ENCODE measurements at regions not wholly inside any gene's neighbourhood (a gene's known extent, or its start where the extent isn't known, plus 50 kb on each side); places are given as distances from the start of the nearest gene placed in this dataset.
"Not testable (repeated sequence)": the region's sequence is repeated elsewhere in the genome, so short reads cannot be mapped to it uniquely, and the experiment has no call there.

DNA sequence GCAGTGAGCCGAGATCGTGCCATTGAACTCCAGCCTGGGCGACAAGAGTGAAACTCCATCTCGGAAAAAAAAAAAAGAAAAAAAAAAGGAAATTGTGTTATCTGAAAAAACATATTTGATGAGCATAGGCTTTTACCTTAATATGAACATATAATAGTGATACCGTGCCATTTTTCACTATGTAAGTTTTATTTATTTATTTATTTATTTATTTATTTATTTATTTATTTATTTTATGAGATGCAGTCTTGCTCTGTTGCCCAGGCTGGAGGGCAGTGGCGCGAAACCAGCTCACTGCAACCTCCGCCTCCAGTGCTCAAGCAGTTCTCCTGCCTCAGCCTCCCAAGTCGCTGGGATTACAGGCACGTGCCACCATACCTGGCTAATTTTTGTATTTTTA is 85.2 kb upstream of the FOXP2 start:
- TF ChIP-seq, protein P1, sequence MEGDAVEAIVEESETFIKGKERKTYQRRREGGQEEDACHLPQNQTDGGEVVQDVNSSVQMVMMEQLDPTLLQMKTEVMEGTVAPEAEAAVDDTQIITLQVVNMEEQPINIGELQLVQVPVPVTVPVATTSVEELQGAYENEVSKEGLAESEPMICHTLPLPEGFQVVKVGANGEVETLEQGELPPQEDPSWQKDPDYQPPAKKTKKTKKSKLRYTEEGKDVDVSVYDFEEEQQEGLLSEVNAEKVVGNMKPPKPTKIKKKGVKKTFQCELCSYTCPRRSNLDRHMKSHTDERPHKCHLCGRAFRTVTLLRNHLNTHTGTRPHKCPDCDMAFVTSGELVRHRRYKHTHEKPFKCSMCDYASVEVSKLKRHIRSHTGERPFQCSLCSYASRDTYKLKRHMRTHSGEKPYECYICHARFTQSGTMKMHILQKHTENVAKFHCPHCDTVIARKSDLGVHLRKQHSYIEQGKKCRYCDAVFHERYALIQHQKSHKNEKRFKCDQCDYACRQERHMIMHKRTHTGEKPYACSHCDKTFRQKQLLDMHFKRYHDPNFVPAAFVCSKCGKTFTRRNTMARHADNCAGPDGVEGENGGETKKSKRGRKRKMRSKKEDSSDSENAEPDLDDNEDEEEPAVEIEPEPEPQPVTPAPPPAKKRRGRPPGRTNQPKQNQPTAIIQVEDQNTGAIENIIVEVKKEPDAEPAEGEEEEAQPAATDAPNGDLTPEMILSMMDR (IDR thresholded peaks at IDR 0.05) = not testable (repeated sequence)
- TF ChIP-seq POLR2A (IDR thresholded peaks at IDR 0.05) = not testable (repeated sequence)
